HepG2 (cell line): ENCODE measurements at regions not wholly inside any gene's neighbourhood (a gene's known extent, or its start where the extent isn't known, plus 50 kb on each side); places are given as distances from the start of the nearest gene placed in this dataset.

Experiments
- AGO1 ChIP-seq: fragments of 200-400 bp; formaldehyde crosslinking; IDR thresholded peaks from 2 replicates; pipeline ENCODE4 v1.6.1; 2017; ENCODE audit warnings: mild to moderate bottlenecking, low read depth, low read length, moderate library complexity; ENCODE audit not compliant: poor library complexity, severe bottlenecking
- BORCS8-MEF2B ChIP-seq: sonication (generic); formaldehyde crosslinking; IDR thresholded peaks from 2 replicates; pipeline ENCODE4 v1.8.0; 2022; ENCODE audit warnings: mild to moderate bottlenecking, missing genetic modification reagents
- LCORL ChIP-seq, 2 experiments: fragments of 450-650 bp in 1 of 2; sonication (generic) in 1 of 2; formaldehyde crosslinking in 1 of 2; IDR thresholded peaks; 2 replicates each; pipeline versions ENCODE4 v1.5.0 to v1.6.1; 2017 to 2020; ENCODE audit warnings: antibody characterized with exemption in 1 of 2, missing genetic modification reagents in 1 of 2
- MAX ChIP-seq: IDR thresholded peaks from 2 replicates; pipeline ENCODE4 v1.6.1; 2012; ENCODE audit warnings: inconsistent platforms
- NFE2 ChIP-seq: sonication (generic); formaldehyde crosslinking; IDR thresholded peaks from 2 replicates; pipeline ENCODE4 v1.4.0; 2020; ENCODE audit warnings: missing genetic modification reagents
- RAD21 ChIP-seq: fragments of 450-650 bp; formaldehyde crosslinking; IDR thresholded peaks from 2 replicates; pipeline ENCODE4 v1.5.0; 2020; ENCODE audit warnings: mild to moderate bottlenecking
- REST ChIP-seq, 2 experiments: IDR thresholded peaks; 2 replicates each; pipeline ENCODE4 v1.6.1; 2011 to 2012; ENCODE audit warnings: low read length in 2 of 2, borderline replicate concordance in 1 of 2, low read depth in 1 of 2, mild to moderate bottlenecking in 1 of 2, moderate library complexity in 1 of 2
- ZFX ChIP-seq: sonication (generic); formaldehyde crosslinking; IDR thresholded peaks from 2 replicates; pipeline ENCODE4 v1.4.0; 2020; ENCODE audit warnings: mild to moderate bottlenecking, low read depth, missing genetic modification reagents, moderate library complexity
- ZNF274 ChIP-seq: sonication (generic); formaldehyde crosslinking; IDR thresholded peaks from 2 replicates; pipeline ENCODE4 v1.5.1; 2020; ENCODE audit warnings: mild to moderate bottlenecking, missing genetic modification reagents
- ZNF589 ChIP-seq: sonication (generic); formaldehyde crosslinking; conservative IDR thresholded peaks from 2 replicates; pipeline ENCODE4 v1.8.0; 2022; ENCODE audit warnings: mild to moderate bottlenecking, moderate library complexity, missing genetic modification reagents
- ZNF713 ChIP-seq: sonication (generic); formaldehyde crosslinking; IDR thresholded peaks from 2 replicates; pipeline ENCODE4 v1.4.0; 2020; ENCODE audit warnings: mild to moderate bottlenecking, missing genetic modification reagents

GRCh38 chr5:57855831-57856230 is 373.2 kb upstream of the ACTBL2 start:
- no peak for TF ChIP-seq REST (IDR thresholded peaks at IDR 0.05; ENCODE audit: borderline replicate concordance in 1 of 2, low read depth in 1 of 2, low read length in 2 of 2)
- no peak for TF ChIP-seq ZNF713 (CRISPR knock-in tag)
- TF ChIP-seq LCORL (IDR thresholded peaks at IDR 0.05): no peak
- no peak for TF ChIP-seq LCORL (CRISPR knock-in tag; IDR thresholded peaks at IDR 0.05)
- TF ChIP-seq BORCS8-MEF2B (CRISPR knock-in tag): no peak
- no peak for TF ChIP-seq MAX
- no peak for TF ChIP-seq NFE2
- no peak for TF ChIP-seq ZFX
- no peak for TF ChIP-seq AGO1
- no peak for TF ChIP-seq RAD21 (CRISPR knock-in tag)
- TF ChIP-seq ZNF274 (CRISPR knock-in tag): no peak
- no peak for TF ChIP-seq ZNF589
